Small intestine (tissue), 7 donors: ENCODE measurements at regions not wholly inside any gene's neighbourhood (a gene's known extent, or its start where the extent isn't known, plus 50 kb on each side); places are given as distances from the start of the nearest gene placed in this dataset.
A peak's percentile ranks its signal among the peaks of the same experiment; 100 is the strongest.

Source experiments
- DNase-seq, 2 donors: peaks; one replicate each; pipeline versions ENCODE4 v3.0.0 to v3.0.0-alpha.2; 2013
- FAIRE-seq: peaks from 2 replicates; lab custom pipeline; 2012; peaks lifted over from hg19 to GRCh38; lab: Jason Lieb, UNC
- H3K27ac ChIP-seq, 3 donors: one replicate each; pipeline ENCODE4 v1.5.1; 2013; ENCODE audit warnings: low read length in 2 of 3, mild to moderate bottlenecking in 2 of 3, control low read depth in 1 of 3, inconsistent platforms in 1 of 3, low read depth in 1 of 3, moderate library complexity in 1 of 3
- H3K27me3 ChIP-seq, 3 donors: one replicate each; pipeline ENCODE4 v1.6.1; 2013; ENCODE audit warnings: low read length in 3 of 3, inconsistent platforms in 1 of 3; ENCODE audit not compliant: control insufficient read depth in 3 of 3, insufficient read depth in 3 of 3
- H3K36me3 ChIP-seq, 3 donors: one replicate each; pipeline ENCODE4 v1.6.1; 2013; ENCODE audit warnings: low read length in 3 of 3, inconsistent platforms in 1 of 3, low read depth in 1 of 3, mild to moderate bottlenecking in 1 of 3, moderate library complexity in 1 of 3; ENCODE audit not compliant: control insufficient read depth in 3 of 3, insufficient read depth in 2 of 3
- H3K4me1 ChIP-seq, 3 donors: one replicate each; pipeline ENCODE4 v1.6.1; 2013; ENCODE audit warnings: low read length in 2 of 3, inconsistent platforms in 1 of 3, low read depth in 1 of 3, mild to moderate bottlenecking in 1 of 3, moderate library complexity in 1 of 3; ENCODE audit not compliant: control insufficient read depth in 3 of 3, insufficient read depth in 2 of 3
- H3K4me3 ChIP-seq, 3 donors: one replicate each; pipeline ENCODE4 v1.5.1; 2013; ENCODE audit warnings: low read length in 3 of 3, control low read depth in 1 of 3, inconsistent platforms in 1 of 3, low read depth in 1 of 3, mild to moderate bottlenecking in 1 of 3, moderate library complexity in 1 of 3
- H3K9me3 ChIP-seq, 2 donors: one replicate each; pipeline ENCODE4 v1.6.1; 2013; ENCODE audit warnings: low read depth in 1 of 2, low read length in 1 of 2; ENCODE audit not compliant: control insufficient read depth in 2 of 2, insufficient read depth in 1 of 2
- WGBS, 3 donors: extraction: QIAGEN DNeasy Blood & Tissue Kit; methylation state at CpG; one replicate each; pipeline ENCODE4 v1.1.7; 2013; 5-methylcytosine and 5-hydroxymethylcytosine counted together
- donor health status: healthy with polysubstance abuse.
- donor health status: control.
- donor health status: control.
- donor health status: Bipolar disorder and iron deficiency.
- donor health status: healthy.

DNA sequence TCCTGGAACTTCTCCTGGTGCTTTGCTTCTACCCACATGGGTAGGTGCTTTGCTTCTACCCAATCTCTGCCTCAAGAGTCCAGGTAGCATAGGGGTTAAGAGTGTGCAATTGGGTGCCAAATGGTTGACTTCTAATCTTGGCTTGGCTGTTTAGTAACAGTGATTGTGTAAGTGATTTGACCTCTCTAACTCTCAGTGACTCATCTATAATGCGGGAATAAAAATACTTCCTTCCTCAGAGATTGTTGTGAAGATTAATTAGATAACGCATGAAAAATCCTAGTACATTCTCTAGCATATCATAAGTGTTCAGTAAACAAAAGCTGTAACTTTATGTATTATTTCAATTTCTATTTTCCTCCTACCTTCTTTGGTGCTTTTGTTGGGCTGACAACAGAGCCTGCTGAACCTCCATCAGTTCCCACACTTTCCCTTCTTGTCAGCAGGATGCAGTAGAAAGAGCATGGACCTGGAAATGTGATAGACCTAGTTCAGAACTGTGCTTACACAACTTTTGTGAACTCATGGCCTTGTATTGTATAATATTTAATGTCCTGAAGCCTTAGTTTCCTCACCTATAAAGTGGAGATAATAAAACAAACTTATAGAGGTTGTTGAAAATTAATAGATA is 72.9 kb upstream of the SMIM36 start:
- DNase-seq (no peak), FAIRE-seq (no peak)
- no peaks in the 10 kb centered on the region for H3K36me3 ChIP-seq
- no peaks in the 10 kb centered on the region for H3K4me1 ChIP-seq
- peak overlapping the region in 1 of 3 donors; percentile 8 for H3K27ac ChIP-seq
- no peaks in the 10 kb centered on the region for H3K9me3 ChIP-seq
- 34 to 43% (median 40%) methylated on average over 2 of the region's 2 CpGs for WGBS, 3 donors
- H3K27me3 ChIP-seq, result no peaks in the 10 kb centered on the region
- H3K4me3 ChIP-seq, result no peak overlapping the region

GRCh38 chr17:55582897-55583296 is 71.6 kb upstream of the SMIM36 start:
- H3K4me3 ChIP-seq, result no peak overlapping the region
- FAIRE-seq, result no peak
- no peaks in the 10 kb centered on the region for H3K36me3 ChIP-seq
- H3K4me1 ChIP-seq, result no peaks in the 10 kb centered on the region
- no peak overlapping the region for H3K27ac ChIP-seq
- WGBS, 3 donors, result 87 to 94% (median 93%) methylated on average over 4 of the region's 4 CpGs
- no peaks in the 10 kb centered on the region for H3K9me3 ChIP-seq
- DNase-seq, result no peak
- no peaks in the 10 kb centered on the region for H3K27me3 ChIP-seq

- DNase-seq (no peak), FAIRE-seq (no peak)
- no peak overlapping the region for H3K27ac ChIP-seq
- no peak overlapping the region for H3K4me3 ChIP-seq
- no peaks in the 10 kb centered on the region for H3K27me3 ChIP-seq
- no peaks in the 10 kb centered on the region for H3K4me1 ChIP-seq
- no peaks in the 10 kb centered on the region for H3K9me3 ChIP-seq
- H3K36me3 ChIP-seq, result no peaks in the 10 kb centered on the region
- WGBS, 3 donors, result 66 to 77% (median 67%) methylated on average over 5 of the region's 5 CpGs
Observed at GRCh38 chr17:55580596-55581133, 69.4 kb upstream of the SMIM36 start.

DNA sequence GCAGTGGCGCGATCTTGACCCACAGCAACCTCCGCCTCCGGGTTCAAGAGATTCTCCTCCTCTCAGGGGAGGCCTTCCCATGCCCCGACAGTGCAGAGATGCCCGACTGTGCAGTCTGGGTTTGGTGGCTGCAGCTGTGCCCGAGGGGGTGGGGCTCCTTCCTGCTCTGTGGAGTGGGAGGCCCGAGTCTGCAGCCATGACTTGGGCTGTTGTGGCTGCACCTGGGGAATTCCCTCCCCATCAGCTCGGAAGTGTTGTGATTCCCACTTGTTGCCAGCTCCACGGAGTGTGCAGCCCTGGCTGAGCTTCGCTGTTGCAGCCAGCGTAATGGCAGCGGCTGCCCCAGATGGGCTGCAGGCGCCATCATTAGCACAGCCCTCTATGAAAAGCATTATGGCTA is 66.4 kb upstream of the SMIM36 start:
- FAIRE-seq (no peak), DNase-seq (no peak)
- H3K36me3 ChIP-seq, result no peaks in the 10 kb centered on the region
- 53 to 78% (median 62%) methylated on average over 14 of the region's 14 CpGs for WGBS, 3 donors
- no peaks in the 10 kb centered on the region for H3K4me1 ChIP-seq
- no peaks in the 10 kb centered on the region for H3K9me3 ChIP-seq
- no peak overlapping the region for H3K4me3 ChIP-seq
- no peaks in the 10 kb centered on the region for H3K27me3 ChIP-seq
- peak overlapping the region in 2 of 3 donors; percentile 76 to 90 for H3K27ac ChIP-seq

DNA sequence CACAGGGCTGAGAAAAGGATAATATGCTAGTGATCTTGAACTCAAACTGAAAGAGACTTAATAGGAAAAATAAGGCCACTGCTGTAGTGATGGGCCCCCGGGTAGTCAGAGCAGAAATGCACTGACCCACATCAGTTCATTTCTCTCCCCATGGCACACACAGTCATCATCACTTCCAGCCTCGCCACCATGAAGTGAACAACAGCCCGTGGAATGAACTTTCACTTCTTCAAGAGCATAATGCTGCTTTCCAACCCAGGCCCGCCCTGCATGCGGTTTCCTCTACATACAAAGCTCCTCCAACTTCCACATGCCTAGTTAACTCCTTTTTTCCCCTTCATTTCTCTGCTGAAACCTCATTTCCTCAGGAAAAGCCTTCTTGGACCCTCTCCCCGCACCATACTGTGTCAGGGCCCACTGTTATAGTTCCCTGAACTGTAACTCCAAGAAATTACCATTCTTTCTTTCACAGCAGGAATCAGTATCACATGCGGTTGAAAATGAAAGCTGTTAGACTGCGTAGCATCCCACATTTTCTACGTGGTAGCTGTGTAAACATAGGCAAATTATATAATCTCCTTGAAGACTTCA is 65.8 kb upstream of the SMIM36 start:
- DNase-seq, result peak; percentile 27 to 29
- Histone ChIP-seq H3K9me3 (no peaks in the 10 kb centered on the region), H3K27me3 (no peaks in the 10 kb centered on the region), H3K27ac (peak overlapping the region in 2 of 3 donors; percentile 76 to 90), H3K36me3 (no peaks in the 10 kb centered on the region), H3K4me3 (no peak overlapping the region), H3K4me1 (no peaks in the 10 kb centered on the region)
- FAIRE-seq, result no peak
- 21 to 33% (median 28%) methylated on average over 9 of the region's 9 CpGs for WGBS, 3 donors

GRCh38 chr17:55576237-55576995 is 65.2 kb upstream of the SMIM36 start:
- DNase-seq, result no peak

GRCh38 chr17:55575058-55575636 is 63.9 kb upstream of the SMIM36 start:
- Histone ChIP-seq H3K4me3 (no peak overlapping the region), H3K27ac (peak overlapping the region in 1 of 3 donors; percentile 57), H3K4me1 (no peaks in the 10 kb centered on the region), H3K9me3 (no peaks in the 10 kb centered on the region), H3K27me3 (no peaks in the 10 kb centered on the region), H3K36me3 (no peaks in the 10 kb centered on the region)
- WGBS, 3 donors, result 88 to 93% (median 88%) methylated on average over 4 of the region's 4 CpGs
- FAIRE-seq, result no peak
- no peak for DNase-seq

More at GRCh38 chr17:55576237-55576995, 65.2 kb upstream of the SMIM36 start:
- Histone ChIP-seq H3K9me3 (no peaks in the 10 kb centered on the region), H3K4me1 (no peaks in the 10 kb centered on the region), H3K27ac (peak overlapping the region in 2 of 3 donors; percentile 76 to 90), H3K4me3 (no peak overlapping the region), H3K27me3 (no peaks in the 10 kb centered on the region), H3K36me3 (no peaks in the 10 kb centered on the region)
- FAIRE-seq, result no peak
- WGBS, 3 donors, result 41 to 69% (median 65%) methylated on average over 8 of the region's 8 CpGs

DNA sequence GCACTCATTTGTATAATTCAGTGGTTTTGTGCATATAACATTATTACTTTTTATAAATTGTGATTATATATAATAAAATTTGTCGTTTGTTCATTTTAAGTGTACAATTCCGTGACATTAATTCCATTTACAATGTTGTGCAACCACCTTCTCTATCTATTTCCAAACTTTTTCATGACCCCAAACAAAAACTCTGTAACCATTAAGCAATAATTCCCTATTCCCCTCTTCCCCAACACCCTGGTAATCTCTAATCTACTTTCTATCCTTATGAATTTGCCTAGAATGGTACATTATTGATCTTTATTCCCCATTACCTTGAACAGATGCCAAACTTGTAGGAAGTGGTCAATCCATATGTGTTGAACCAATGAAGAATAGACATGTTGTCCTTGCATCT is 61.3 kb upstream of the SMIM36 start:
- 79 to 93% (median 82%) methylated on average over 2 of the region's 2 CpGs for WGBS, 3 donors
- Histone ChIP-seq H3K27ac (no peak overlapping the region), H3K27me3 (no peaks in the 10 kb centered on the region), H3K4me3 (no peak overlapping the region), H3K4me1 (no peaks in the 10 kb centered on the region), H3K9me3 (no peaks in the 10 kb centered on the region), H3K36me3 (no peaks in the 10 kb centered on the region)
- FAIRE-seq (no peak), DNase-seq (no peak)
